ENCODE measurements at regions not wholly inside any gene's neighbourhood (a gene's known extent, or its start where the extent isn't known, plus 50 kb on each side); places are given as distances from the start of the nearest gene placed in this dataset.

- DNase-seq (ENCODE audit: low read depth), result no peak
Measured at GRCh38 chr2:235141411-235142128, 189.8 kb downstream of the SH3BP4 start.

DNA sequence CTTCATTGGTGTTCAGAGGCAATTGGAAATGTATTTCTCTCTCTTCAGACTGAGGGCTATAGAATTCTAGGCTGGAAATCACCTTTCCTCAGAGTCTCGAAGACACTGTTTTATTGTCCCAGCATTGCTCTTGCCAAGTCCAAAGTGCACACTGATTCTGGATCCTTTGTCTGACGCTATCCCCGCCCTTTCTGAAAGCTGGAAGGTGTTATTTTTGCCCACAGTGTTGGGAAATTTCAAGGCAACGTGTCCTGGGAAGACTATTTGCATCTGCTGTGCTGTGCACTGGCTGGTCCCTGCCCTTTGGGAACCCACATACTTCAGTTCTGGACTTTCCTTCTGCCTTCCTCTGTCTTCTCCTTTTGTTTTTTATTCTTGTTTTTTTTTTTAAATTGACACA is 190.8 kb downstream of the SH3BP4 start:
- DNase-seq (ENCODE audit: low read depth), result no peak

DNA sequence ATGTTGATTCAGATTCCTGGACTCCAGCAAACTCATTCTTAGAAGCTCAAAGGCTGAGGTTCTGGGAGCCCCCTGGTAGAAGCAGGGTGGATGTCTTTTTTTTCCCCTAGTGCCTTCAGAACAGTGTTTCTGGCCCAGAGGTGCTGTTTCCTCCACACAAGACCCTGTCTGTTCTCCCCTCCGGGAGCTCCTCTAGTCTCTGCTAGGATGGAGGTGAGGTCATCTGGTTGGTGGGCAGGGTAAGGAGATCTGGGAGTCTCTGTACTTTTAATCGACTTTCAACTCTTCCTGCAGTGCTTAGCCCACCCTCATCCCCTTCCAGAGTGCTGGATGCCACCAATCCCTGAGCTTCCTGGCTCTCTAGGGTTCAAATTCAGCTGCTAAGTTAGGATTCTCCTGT is 192.0 kb downstream of the SH3BP4 start:
- DNase-seq (ENCODE audit: low read depth), result no peak

DNA sequence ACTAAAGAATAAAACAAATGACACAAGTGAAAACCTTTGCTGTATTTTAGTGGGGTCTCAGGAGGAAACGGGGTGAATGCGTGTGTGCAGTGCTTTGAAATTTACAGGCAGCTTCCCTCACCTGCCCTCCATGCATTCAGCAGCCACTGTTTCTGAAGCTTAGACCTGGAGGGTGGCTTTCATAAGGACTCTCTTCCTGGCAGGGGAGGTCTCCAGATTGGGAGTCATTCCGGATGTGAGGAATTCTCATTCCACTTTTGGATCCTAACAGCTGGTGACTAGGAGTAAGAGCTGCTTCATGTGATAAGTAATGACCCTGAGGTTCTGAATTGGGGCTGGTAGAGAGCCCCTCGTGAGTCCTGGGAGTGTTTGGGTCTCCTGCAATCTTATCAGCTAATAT is 192.5 kb downstream of the SH3BP4 start:
- DNase-seq (ENCODE audit: low read depth), result no peak

GRCh38 chr2:235146206-235146605 is 194.4 kb downstream of the SH3BP4 start:
- DNase-seq (ENCODE audit: low read depth), result no peak

DNA sequence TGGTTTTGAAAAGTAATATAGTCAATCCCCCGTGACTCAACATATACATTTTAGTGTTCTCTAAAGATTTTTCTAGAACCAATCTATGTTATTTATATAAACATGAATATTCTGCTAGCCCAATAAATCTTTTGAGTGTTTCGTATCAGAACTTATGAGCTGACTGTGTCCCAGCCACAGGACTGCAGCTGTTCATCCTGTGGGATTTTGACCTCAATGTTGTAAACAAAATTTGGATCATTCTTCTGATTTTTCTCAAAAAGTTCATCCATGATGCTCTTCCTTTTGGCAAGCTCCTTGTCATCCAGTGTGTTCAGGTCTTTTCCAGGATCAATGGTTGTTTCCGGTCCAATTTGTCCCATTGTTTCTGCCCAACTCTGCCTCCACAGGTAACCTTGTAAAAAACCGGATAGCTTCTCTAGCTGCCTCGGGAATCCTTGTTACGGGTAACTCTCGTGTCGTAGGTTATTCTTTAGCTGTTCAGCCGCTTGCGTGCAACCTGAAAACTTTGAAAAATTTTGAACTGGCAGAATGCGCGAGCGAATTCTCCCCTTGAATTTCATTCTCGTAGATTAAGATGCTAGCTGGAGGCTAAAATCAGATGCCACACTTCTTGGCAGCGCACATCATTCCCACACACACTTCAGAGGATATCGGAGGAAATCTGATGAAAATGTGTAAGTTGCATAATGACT is 195.2 kb downstream of the SH3BP4 start:
- no peak for DNase-seq (ENCODE audit: low read depth)

- DNase-seq (ENCODE audit: low read depth), result no peak
Measured at GRCh38 chr2:235148201-235149170, 196.7 kb downstream of the SH3BP4 start.

DNA sequence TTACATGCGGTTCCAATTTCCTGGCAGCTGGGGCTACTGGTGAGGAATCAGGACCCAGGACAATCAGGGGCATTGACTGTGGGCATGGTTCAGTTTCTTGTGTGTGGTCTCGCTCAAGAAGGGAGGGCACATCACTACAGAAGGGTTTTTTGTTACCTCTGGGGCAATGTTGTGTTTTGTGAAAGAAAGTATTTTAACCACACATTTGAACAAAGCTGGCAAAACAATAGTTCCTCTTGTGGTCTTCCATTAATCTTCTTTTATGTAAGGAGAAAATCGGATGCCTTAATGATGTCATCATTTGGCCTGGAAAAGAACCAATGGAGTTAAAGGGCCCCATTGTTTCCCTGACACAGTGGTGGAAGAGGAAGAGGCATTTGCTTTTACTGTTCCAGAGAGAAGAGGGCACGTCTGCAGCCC is 197.4 kb downstream of the SH3BP4 start:
- no peak for DNase-seq (ENCODE audit: low read depth)

GRCh38 chr2:235149736-235150135 is 197.9 kb downstream of the SH3BP4 start:
- no peak for DNase-seq (ENCODE audit: low read depth)

DNA sequence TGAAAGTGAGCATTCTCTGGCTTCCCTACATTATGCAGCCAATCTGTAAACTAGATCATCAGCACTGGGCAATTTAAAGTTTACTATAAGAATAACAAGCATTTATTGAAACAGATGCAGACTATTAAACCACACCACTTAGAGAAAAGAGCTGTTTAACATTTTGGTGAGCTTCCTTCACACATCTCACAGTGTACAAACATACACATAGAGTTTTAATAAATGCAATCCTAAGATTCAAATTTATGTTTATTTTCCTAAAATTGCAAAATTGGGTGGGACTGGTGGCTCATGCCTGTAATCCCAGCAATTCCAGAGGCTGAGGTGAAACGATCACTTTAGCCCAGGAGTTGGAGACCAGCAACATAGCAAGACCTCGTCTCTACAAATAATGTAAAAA is 199.3 kb downstream of the SH3BP4 start:
- no peak for DNase-seq (ENCODE audit: low read depth)

DNA sequence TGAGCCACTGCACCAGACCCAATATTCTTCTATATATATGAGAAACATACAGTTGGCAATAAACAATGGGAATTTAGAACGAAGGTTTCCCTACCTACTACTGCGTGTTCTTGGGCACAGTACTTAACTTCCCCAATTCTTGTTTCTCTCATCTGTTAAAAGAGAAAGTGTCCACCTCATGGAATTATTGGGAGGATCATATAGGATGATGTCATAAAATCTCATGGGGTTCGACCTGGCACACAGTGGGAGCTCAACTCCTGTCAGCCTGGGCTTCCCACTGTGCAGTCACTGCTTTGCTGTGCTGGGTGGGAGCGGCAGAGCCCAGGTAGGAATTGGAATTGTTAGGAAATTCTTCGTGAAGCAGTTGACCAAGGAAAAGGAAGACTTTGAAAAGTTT is 203.3 kb downstream of the SH3BP4 start:
- no peak for DNase-seq (ENCODE audit: low read depth)

DNA sequence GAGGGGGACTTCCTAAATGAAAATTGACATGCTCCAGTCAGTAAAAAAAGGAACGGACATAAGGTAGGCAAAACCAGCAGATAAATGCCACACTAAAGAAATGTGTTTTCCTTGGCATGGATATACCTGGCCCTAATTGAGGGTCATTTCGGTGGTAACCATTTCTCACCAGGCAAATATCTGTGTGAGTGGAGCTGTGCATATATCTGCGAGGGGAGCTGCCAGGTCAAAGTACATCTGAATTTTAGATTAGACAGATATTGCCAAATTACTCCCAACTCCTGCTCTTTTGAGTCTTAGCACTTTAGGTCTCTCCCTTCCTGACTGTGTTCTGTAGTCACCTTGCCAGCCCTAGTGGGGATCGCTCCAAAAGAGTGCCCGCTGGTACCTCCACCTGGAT is 204.2 kb downstream of the SH3BP4 start:
- no peak for DNase-seq (ENCODE audit: low read depth)

GRCh38 chr2:235157746-235158482 is 206.1 kb downstream of the SH3BP4 start:
- no peak for DNase-seq (ENCODE audit: low read depth)

- DNase-seq (ENCODE audit: low read depth), result no peak
Measured at GRCh38 chr2:235160281-235160810, 208.5 kb downstream of the SH3BP4 start.

DNA sequence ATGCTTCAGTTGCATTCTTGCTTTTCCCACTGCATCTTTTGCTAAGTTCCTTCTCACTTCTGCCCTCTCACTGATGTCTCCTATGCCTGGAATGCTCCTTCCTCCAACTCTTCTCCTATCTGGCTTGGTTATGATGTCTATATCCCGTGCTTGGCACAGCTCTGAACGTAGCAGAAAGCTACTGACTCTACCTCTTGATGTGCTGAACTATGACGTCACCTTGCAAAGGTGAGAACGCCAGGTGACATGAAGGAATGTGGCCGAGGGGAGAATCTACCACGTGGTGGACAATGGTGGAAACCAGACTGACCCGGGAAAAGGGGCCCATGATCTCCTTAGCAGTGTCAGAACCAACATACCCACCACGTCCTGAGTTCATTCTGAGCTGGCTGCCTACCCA is 209.7 kb downstream of the SH3BP4 start:
- no peak for DNase-seq (ENCODE audit: low read depth)

DNA sequence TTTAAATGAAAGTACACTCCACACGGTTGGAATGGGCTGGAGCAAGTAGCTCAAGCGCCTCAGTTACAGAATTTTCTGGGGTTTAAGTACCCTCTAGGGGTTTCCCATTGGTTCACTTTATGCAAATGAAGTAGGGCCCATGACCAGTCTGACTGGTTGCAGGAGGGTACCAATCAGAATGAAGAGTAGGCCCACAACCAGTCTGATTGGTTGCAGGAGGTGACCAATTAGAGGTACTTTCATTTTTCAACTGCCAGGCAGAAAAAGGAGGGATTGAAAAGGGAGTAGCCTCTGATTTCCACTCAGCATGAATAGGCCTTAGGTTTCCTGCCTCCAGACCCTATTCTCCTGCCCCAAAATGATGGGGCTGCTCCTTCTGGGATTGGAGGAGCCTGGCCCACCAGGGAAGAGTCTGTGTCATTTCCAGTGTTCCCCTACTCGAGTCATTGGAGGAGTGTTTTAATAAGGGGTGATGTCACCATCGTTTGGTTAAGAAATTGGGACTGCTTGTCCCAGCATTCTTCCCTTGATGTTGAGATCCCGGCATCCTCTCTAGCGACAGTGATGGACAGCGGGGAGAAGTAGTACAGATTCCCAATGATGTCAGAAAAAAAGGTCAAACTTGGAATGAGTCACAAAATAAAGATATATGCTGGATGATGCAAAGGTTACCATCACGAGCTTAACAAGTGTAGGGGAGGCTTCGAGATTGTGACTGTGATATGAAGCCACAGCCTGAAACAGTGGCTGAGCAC is 210.4 kb downstream of the SH3BP4 start:
- peak; percentile 57 for DNase-seq (ENCODE audit: low read depth)

DNA sequence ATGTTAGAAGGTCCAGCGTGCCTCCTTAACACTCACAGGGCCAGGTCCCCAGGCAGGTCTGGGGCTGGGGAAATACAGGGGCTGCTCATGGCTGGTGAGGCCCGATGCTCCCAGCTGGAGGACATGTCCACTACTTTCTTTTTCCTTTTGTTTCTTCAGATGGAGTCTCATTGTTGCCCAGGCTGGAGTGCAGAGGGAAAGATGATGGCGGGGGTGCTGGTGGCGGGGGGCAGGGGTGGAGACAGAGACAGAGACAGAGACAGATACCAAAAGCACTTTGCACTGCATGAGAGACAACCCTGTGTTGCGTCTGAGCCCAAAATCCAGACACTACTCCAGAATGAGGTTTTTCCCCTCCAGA is 211.0 kb downstream of the SH3BP4 start:
- DNase-seq (ENCODE audit: low read depth), result no peak

DNA sequence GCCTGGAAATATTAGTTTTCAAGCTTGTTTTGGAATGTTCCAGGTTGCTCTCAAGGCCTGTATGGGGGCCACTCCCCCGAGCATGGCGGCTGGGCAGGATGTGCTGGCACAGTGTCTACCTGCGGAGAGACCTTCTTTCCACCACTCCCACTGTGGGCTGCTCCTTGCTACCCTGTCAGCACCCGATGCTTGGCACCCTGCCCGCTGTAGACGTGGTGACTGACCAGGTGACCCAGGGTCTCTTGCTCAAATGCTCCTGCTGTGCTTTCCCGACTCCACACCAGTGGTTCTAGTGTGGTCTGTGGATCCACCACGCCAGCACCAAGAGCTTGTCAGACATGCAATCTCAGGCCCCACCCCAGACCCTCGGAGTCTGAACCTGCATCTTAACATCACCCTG is 213.3 kb downstream of the SH3BP4 start:
- DNase-seq (ENCODE audit: low read depth), result no peak

DNA sequence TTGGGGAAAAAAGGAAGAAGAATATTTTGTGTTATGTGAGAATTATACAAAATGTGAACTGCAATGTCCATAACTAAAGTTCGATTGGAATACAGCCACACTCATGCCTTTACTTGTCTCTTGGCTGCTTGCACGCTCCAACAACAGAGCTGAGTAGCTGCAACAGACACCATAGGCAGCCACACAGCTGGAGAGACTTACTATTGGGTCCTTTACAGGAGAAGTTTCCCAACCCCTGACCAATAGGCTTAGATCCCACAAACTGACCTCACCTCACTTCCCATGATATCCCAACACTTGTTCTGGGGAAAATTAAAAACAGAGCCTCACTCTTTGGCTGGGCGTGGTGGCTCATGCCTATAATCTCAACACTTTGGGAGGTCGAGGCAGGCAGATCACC is 213.8 kb downstream of the SH3BP4 start:
- DNase-seq (ENCODE audit: low read depth), result peak; percentile 7

DNA sequence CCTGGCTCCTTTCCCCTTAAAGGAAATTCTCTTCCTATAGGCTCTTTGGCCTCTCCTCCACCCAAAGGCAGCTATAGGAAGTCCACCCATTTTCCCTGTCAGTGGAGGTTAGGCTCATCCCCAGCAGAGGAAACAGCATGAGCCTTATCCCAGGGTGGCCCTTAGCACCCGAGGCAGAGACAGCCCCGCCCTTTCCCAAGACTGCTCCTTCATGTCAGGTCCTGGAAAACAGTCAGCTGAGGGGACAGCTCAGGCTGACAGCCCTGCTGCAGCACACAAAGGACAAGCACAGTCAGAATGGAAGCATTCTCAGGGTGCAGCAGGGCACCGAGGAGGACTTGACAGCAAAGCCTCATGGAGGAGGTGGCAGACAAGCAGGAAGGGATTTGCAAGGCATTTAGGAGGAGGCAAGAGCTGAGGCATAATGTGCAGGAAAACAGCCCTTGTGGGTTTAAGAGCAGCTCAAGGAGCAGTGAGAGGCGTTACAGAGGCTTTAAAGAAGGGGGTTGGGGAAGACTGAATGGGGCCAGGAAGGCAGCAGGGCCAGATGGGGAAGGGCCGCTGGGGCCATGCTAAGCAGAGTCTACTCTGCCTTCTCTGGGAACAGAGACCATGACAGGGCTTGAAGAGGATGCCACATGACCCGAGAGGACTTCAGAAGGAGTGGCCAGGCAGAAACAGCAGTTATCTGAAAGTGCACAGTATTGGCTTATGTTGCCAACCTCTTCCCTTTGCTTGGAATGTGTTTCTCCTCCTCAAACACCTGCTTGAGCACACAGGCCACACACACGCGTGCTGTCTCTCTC is 216.6 kb downstream of the SH3BP4 start:
- DNase-seq (ENCODE audit: low read depth), result no peak
